Activated CD4-positive, alpha-beta T cell treated with anti-CD3 and anti-CD28 coated beads for 24 hours (primary cell): ENCODE measurements at regions not wholly inside any gene's neighbourhood (a gene's known extent, or its start where the extent isn't known, plus 50 kb on each side); places are given as distances from the start of the nearest gene placed in this dataset.
"Not testable (repeated sequence)": the region's sequence is repeated elsewhere in the genome, so short reads cannot be mapped to it uniquely, and the experiment has no call there.

Experiments
- DNase-seq, 2 donors: peaks; one replicate each; pipeline ENCODE4 v3.0.0-alpha.2; 2020; ENCODE audit warnings: low read depth in 2 of 2

GRCh38 chr10:117601716-117602115 is 59.2 kb downstream of the EMX2 start:
- DNase-seq, result no peak

GRCh38 chr10:117603081-117603480 is 60.5 kb downstream of the EMX2 start:
- DNase-seq, result no peak

DNA sequence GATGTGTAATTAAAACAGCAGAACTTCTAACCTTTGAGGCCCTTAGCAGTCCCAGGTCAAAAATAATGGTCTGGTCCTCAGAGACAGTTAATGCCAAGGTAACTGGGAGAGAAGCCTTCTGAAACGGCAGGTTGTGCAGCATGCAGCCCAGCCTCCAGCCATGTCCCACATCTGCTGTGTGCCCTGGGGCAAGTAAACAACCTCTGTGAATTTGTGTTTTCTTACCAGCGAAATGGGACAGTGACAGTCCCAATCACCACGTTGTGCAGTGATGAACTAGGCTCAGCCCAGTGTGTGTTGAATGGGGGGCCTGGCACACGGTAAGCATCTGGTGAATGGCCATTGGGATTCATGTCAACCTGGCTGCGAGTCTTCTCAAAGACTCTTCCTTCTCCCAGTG is 61.2 kb downstream of the EMX2 start:
- no peak for DNase-seq

GRCh38 chr10:117609095-117609795 is 66.7 kb downstream of the EMX2 start:
- no peak for DNase-seq

DNA sequence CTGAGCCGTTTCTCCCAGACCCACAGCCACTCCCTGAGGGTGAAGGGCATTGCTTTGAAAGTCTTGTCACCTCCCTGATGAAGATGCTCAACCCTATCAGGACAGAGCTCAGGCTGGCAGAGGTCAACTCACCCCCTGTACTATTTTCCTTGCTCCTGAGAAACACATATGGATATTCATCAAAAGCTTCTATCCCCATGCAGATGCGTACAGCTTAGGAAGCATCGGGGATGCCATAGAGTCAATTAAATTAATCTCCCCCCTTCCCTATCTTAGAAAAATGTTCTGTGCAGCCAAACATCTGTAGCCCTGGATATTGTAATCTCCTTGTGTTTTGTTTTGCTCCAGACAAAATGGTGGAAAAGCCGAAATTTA is 67.2 kb downstream of the EMX2 start:
- DNase-seq, result no peak

GRCh38 chr10:117610321-117610720 is 67.8 kb downstream of the EMX2 start:
- DNase-seq, result no peak

DNA sequence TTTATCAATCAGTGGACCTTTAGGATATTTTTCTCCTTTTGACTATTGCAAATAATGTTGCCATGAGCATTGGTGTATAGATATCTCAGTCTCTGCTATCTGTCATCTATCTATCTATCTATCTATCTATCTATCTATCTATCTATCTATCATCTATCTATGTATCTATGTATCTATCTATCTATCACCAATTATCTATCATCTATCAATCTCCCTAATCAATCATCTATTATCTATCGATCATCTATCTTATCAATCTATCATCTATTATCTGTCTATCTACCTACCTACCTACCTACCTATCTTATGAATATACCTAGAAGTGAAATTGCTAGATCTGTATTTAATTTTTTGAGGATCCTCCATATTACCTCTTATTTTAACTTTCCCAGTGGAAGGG is 69.6 kb downstream of the EMX2 start:
- no peak for DNase-seq

DNA sequence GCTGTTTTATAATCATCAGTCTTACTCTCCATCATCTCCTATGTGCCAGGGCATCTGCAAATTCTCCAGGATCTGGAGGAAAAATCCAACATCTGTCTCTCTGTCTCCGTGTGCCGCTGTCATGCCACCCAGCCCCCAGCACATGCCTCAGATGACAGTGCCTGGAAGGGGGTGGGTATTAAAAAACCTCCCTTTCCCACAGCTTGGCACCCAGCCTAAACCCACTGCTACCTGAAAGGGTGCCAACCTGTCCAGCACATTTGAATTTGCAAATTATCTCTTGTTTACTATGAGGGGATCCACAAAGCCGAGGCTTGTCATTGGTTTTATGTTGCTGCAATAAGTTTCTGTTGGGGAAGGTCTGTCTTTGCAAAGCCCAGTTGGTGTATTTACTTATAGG is 73.1 kb downstream of the EMX2 start:
- DNase-seq, result no peak

DNA sequence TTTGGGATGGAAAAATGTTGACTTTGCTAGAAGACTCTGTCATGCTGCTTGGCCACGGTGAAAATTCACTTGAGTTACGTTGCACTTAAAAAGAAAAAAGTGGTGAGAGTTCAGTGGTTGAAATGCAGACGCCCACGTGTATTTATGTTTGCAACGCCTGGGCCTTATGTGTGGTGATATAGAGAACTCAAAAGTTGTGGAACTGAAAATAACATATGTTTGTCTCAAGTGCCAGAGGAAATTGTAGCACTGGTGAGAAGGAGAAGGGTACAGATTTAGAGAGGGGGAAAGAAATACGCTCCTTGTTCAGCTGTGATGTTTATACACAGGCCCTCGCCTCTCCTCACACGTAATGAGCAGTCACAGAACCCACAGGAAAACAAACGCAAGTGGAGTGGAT is 73.6 kb downstream of the EMX2 start:
- DNase-seq, result no peak

DNA sequence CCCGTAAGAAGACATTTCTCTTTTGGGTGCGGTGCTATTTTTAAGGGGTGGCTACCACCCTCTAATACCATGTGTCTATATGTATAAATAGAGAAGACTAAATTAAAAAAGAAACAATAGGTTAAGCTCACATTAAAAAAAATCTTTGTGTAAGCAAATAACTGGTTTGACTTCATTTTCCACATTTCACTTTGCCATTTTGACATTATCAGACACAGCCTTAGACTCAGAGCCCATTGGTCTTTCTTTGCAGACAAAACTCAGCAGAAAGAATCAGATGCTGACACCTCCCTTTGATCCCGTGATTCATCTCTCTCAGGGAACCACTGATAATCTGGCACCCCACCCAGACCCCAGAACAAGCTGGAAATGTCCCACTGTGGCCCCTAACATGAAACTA is 74.5 kb downstream of the EMX2 start:
- DNase-seq, result no peak

- DNase-seq, result no peak
Observed at GRCh38 chr10:117617659-117618058, 75.1 kb downstream of the EMX2 start.

GRCh38 chr10:117619223-117619622 is 76.7 kb downstream of the EMX2 start:
- no peak for DNase-seq

DNA sequence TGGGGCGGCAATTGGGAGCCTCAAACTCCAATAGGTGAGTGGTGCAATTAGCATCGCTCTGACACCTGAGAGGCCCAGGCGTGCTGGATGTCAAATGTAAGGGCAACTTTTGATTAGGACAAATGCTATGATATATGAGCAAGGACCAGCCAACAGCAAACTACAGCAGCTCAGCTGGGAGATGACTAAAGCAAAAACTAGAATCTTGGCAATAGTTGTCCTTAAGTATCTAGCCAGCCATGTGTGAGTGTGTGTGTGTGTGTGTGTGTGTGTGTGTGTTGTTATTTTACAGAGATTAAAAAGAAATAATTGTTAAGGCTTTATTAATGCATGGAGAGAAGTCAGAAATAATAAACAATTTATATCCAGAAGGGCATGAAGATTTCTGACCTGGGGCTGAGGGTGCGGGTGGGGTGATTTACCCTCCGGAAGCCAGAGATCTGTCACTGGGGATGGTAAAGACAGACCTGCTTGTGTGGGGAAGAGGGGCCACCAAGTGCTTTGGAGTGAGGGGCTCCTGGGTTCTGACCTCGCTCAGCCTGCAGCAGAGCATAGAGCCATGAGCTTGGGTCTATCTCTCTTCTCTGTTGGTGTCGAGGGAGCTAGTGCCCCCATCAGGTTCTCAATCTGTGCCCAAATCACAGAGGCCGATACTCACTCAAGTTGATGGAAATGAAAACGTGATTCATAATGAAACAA is 77.3 kb downstream of the EMX2 start:
- no peak for DNase-seq

GRCh38 chr10:117621196-117621595 is 78.7 kb downstream of the EMX2 start:
- DNase-seq, result no peak

- DNase-seq, result no peak
Observed at GRCh38 chr10:117621795-117622420, 79.4 kb downstream of the EMX2 start.

DNA sequence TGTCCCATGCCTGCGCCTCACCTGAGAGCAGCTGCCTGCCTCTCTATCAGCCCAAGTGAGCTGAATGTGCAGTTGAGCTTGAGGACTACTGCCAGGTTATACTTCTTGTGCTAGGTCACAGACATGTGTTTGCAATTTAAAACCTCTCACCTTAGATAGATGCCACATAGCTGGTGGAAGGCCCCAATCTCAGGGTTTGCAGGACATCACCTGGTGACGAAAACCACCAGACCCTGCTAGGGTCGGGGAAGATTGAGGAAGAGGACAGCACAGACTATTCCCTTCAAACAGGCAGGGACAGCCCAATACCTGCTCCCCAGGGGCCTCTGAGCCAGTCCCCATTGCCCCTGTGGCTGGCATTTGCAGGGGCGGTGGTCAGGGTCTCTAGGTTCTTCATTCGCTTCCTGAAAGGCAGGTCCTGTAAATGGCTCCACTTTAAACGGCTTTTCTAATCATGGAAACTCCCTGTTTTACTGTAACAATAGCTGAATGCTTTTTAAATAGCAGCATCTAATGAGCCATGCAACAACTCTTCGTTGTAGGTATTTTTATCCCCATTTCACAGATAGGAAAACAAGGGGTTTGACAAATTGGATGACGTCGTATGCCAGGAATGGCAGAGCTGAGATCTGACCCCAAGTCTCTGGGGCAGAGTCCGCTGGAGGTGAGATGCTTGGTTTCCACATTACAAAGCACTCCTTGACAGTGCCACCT is 80.1 kb downstream of the EMX2 start:
- no peak for DNase-seq

GRCh38 chr10:117626228-117626627 is 83.7 kb downstream of the EMX2 start:
- no peak for DNase-seq

- DNase-seq, result no peak
Observed at GRCh38 chr10:117627561-117627960, 85.0 kb downstream of the EMX2 start.

DNA sequence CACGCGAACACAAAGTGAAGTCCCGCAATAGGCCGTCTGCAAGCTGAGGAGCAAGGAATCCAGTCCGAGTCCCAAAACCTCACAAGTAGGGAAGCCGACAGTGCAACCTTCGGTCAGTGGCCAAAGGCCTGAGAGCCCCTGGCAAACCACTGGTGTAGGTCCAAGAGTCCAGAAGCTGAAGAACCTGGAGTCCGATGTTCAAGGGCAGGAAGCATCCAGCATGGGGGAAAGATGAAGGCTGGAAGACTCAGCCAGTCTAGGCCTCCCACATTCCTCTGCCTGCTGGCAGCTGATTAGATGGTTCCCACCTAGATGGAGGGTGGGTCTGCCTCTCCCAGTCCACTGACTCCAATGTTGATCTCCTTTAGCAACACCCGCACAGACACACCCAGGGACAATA is 87.2 kb downstream of the EMX2 start:
- DNase-seq, result not testable (repeated sequence)

GRCh38 chr10:117631276-117632145 is 89.0 kb downstream of the EMX2 start:
- DNase-seq, result no peak

- no peak for DNase-seq
Observed at GRCh38 chr10:117632406-117632805, 89.9 kb downstream of the EMX2 start.

GRCh38 chr10:117635826-117636225 is 93.3 kb downstream of the EMX2 start:
- no peak for DNase-seq
